Choroid plexus epithelial cell (primary cell): ENCODE measurements at regions not wholly inside any gene's neighbourhood (a gene's known extent, or its start where the extent isn't known, plus 50 kb on each side); places are given as distances from the start of the nearest gene placed in this dataset.
"Not testable (repeated sequence)": the region's sequence is repeated elsewhere in the genome, so short reads cannot be mapped to it uniquely, and the experiment has no call there.

ENCODE experiments used
- DNase-seq: peaks from one replicate; pipeline ENCODE4 v3.0.0-alpha.2; 2010; ENCODE audit warnings: low read depth
- H3K4me3 ChIP-seq: 2 replicates; pipeline ENCODE4 v1.5.1; 2011; ENCODE audit warnings: low read depth, mild to moderate bottlenecking, control low read depth, low read length, moderate library complexity
- TF ChIP-seq, protein P1 (sequence below): conservative IDR thresholded peaks from 2 replicates; pipeline ENCODE4 v1.5.1; 2011; ENCODE audit warnings: low read depth, mild to moderate bottlenecking, control low read depth, inconsistent platforms, low read length, moderate library complexity

DNA sequence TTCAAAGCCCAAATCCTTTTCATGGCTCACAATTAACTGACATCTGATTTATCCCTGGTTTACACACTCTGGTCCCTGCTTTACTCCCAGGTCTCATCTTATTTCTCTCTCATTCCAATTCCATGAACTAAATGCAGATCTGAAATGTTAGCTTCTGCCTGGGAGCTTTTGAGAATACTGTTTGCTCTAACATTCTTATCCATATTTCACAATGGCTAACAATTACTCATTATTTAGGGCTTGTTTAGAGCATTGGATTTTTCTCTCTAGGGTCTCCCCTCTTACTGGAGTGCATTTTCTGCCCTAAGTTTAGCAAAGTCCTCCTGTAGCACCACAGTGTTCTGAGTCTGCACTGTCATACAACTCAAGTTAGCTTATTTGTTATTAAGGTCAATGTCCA is 121.5 kb upstream of the HCRTR2 start:
- DNase-seq = no peak
- TF ChIP-seq, protein P1, sequence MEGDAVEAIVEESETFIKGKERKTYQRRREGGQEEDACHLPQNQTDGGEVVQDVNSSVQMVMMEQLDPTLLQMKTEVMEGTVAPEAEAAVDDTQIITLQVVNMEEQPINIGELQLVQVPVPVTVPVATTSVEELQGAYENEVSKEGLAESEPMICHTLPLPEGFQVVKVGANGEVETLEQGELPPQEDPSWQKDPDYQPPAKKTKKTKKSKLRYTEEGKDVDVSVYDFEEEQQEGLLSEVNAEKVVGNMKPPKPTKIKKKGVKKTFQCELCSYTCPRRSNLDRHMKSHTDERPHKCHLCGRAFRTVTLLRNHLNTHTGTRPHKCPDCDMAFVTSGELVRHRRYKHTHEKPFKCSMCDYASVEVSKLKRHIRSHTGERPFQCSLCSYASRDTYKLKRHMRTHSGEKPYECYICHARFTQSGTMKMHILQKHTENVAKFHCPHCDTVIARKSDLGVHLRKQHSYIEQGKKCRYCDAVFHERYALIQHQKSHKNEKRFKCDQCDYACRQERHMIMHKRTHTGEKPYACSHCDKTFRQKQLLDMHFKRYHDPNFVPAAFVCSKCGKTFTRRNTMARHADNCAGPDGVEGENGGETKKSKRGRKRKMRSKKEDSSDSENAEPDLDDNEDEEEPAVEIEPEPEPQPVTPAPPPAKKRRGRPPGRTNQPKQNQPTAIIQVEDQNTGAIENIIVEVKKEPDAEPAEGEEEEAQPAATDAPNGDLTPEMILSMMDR = no peak
- no peak overlapping the region for H3K4me3 ChIP-seq

DNA sequence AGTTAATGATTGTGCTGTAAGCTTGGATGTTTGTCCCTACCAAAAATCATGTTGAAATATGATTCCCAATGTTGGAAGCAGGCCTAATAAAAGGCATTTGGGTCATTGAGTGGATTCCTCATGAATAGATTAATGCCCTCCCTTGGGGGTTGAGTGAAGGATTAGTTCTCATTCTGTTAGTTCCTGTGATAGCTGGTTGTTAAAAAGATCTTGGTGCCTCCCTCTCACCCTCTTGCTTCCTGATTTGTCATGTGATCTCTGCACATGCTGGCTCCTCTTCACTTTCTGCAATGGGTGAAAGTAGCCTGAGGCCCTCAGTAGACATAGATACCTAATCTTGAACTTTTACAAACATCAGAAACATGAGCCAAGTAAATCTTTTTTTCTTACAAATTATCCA is 115.6 kb upstream of the HCRTR2 start:
- no peak for DNase-seq
- TF ChIP-seq, protein P1 = no peak
- no peak overlapping the region for H3K4me3 ChIP-seq

DNA sequence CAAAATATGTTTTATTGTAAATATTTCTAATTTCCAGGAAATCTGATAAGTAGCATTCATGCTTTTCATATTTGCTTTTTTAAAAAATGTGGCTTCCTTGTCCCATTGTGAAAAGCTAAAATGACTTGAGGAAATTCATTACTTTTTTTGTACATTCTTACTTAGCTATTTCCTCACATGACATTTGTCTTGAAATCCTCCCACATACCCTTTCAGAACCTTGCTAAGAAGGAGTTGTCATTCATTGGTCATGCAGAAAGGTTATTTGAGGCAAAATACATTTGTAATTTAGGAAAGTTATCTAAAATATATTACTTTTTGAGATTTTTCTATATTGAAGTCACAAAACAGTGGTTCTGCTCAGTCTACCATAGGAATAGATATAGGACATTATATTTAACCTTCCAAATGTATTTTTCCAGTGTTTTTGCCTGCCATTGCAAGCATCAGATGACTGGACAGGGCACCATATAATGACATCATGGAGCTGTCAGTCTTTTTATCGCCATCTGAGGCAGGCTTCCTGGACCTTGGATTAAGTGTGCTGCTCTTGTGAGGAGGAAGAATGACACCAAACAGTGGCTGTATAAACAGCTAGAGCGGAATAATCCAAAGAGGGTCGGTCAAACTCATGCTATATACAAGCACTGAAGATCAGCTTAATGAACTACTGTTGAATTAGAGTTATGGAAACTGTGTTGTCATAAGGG is 109.4 kb upstream of the HCRTR2 start:
- TF ChIP-seq, protein P1 = no peak
- H3K4me3 ChIP-seq = no peak overlapping the region
- no peak for DNase-seq

DNA sequence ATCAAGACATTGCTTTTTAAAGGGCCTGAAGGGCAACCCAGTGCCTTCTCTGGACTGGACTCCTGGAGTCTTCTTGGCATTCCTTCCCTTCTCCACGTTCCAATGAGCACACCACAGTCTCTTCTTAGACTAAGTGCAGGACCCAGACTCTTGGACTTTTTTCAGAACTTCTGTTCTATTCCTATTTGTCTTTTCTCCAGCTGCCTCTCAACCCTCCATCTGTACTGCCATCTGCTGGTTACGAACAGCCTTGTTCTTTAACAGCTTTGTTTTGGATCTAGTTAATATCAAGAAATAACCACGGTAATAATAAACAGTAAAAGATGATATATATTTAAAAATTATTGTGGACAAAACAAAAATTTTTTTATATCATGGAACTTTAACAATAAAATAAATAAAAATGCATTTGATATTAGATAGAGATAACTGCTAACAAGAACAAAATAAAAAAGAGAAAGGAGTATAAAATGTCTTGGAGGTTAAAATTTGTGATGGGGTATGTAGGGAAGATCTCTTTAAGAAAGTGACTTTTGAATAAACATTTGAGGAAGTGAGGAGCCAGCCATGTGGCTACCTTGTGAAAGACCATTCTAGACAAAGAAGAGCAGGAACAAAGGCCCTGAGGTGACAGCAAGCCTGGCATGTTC is 105.1 kb upstream of the HCRTR2 start:
- DNase-seq = peak; percentile 79
- TF ChIP-seq, protein P1 = peak; percentile 79
- H3K4me3 ChIP-seq = no peak overlapping the region

DNA sequence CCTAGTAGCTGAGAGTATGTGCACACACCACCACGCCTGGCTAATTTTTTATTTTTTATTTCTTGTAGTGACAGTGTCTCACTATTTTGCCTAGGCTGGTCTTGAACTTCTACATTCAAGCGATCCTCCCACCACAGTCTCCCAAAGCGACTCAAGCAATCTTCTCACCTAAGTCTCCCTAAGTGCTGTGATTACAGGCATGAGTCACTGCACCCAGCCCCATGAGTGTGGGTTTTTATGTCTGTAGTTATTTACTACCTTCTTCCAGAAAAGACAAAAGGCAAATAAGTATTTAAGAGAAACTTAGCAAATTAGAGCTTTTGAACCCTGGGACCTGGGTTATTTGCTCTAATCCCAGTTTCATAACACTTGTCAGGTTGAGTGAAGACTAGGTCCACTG is 92.3 kb upstream of the HCRTR2 start:
- DNase-seq = no peak

DNA sequence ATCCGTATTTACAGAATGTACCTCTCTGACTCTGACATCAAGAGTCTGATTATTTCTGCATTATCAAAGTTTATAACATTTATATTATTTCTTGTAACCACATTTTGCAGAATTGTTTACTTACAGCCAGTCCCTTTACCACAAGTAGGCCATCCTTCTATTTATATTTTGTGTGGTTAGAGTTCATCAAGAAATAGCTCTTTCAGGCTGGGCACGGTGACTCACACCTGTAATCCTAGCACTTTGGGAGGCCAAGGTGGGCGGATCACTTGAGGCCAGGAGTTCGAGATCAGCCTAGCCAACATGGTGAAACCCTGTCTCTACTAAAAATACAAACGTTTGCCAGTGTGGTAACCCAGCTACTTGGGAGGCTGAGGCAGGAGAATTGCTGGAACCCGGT is 86.3 kb upstream of the HCRTR2 start:
- not testable (repeated sequence) for H3K4me3 ChIP-seq
- DNase-seq = peak; percentile 1

More for the DNA sequence above, 92.3 kb upstream of the HCRTR2 start:
- no peak overlapping the region for H3K4me3 ChIP-seq
- TF ChIP-seq, protein P1 = no peak

DNA sequence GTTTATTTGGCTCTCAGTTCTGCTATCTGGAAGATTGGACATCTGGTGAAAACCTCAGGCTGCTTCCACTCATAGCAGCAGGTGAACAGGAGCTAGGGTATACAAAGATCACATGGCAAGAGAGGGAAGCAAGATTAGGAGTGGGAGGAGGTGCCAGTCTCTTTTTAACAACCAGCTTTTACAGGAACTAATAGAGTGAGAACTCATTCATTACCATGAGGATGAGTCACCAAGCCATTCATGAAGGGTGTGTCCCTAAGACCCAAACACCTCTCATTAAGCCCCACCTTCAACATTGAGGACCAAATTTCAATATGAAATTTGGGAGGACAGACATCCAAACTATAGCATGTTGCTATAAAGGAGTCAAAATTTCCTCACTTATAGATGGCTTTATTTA is 85.4 kb upstream of the HCRTR2 start:
- TF ChIP-seq, protein P1 = no peak
- no peak for DNase-seq
- no peak overlapping the region for H3K4me3 ChIP-seq
